ENCODE measurements at regions not wholly inside any gene's neighbourhood (a gene's known extent, or its start where the extent isn't known, plus 50 kb on each side); places are given as distances from the start of the nearest gene placed in this dataset.

DNA sequence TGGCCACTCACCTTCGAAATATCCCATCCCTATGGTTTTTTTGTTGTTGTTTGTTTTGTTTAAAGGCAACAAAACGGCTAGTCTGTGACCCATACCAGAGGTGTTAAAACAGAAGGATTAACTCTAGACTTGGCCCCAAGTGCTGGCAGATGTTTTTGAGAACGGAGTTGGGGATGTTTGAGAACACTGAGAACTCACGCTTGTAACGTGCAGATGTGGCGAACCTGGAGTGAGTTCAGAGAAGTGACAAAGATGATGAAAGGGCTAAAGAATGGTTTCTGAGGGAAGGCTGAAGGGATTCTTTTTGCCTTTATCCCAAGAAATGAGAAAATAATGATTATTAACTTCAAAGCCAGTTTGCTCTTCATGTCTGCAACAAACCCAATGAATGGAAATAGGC is 286.5 kb downstream of the ZNF608 start:
- no peak for DNase-seq

DNA sequence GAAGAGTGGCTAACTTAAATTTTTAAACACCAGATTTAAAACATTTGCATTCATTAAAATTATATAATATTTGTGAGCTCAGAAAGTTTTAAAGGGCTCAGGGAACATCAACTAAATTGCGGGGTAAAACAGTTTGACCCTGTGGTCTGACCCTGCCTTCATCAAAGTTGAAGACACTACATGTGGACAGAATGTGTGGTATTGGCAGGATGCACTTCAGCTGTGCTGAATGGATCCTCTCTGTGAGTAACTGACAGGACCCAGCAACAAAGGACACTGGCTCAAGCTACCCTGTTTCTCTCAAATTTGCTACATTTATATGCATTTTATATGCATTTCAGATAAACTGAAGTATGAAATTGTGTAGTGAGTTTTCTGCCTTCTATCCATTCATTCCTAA is 288.5 kb downstream of the ZNF608 start:
- no peak for DNase-seq

DNA sequence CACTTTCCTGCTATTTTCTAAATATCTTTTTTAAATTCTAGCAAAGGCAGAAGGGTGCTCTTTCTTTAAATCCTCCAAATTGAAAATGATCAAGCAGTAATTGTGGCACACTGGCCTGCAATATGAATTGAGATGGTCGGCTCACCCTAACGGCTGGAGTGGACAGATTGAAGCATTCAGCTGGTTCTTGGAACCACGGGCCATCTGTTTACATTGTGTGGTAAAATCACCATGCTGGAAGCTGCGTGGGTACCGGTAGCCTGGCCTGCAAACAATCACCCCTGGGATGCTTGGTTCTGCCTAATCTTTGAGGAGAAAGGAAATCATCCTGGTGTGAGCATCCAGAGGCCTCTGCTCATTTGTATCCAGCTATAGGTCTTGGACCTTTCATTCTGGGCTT is 289.3 kb downstream of the ZNF608 start:
- DNase-seq = no peak

DNA sequence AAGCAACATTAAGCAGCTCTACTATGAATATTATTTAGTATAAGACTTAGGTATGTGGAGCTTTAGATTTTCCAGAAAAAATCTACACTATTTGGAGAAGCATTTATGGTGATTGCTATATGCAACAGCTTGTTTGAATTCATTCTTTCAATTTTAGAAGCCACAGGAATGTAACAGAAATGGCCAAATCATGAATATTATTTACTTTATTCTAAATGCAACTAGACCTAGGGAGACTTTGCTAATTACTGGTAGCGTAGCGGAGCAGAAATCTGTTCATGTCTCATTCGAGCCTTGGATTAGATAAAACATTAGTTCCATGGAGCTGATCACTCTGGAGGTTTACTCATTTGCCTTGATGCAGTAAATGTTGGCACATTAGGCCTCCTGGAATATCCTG is 290.2 kb downstream of the ZNF608 start:
- DNase-seq = peak; percentile 86

DNA sequence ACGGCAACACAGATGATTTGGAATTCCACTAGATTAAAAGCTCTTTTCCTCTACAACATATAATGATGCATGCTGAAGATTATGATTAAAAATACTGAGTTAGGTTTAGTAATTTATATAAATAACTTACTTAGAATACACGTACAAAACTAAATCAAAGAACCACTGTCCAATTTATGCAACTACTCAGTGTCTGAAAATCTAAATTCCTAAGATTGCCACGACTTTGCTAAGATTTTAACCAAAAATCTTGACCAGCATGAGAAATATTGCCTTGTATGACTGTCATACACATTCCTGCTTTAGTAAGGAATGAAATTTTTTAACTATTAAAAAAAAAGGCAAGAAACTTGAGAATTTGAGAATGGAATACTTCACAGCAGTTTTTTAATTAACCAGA is 292.4 kb downstream of the ZNF608 start:
- DNase-seq = peak; percentile 49

DNA sequence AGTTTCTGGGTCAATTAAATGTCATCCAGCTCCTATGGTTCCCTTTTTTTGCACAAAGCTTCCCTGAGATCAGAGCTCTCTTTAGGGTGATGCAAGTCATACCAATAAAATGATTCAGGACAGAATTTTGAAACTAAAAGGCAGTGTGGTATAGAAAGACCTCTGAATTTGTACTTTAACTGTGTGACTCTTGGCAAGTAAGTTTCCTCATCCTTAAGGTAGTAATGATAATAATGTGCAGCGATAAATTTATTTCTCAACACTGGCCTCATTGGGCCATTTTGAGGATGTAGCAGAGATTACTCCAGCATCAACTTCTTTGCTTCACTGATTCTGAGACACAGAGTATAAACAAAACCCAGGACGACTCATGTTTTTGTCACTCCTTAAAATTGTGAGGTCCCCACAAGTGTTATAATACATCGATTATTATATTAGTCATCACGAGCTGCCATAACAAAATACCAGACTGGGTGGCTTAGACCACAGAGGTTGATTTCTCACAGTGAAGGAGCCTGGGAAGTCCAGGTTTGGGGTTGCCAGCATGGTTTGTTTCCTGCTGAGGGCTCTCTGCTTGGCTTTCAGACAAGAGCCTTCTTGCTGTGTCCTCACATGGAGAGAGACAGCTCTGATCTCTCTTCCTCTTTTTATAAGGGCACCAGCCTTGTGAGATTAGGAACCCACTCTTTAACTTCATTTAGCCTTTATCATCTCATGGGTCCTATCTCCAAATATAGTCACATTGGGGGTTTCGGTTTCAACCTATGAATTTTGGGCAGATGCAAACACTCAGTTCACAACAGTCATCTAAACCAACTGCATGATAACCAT is 293.0 kb downstream of the ZNF608 start:
- DNase-seq = peak; percentile 91

DNA sequence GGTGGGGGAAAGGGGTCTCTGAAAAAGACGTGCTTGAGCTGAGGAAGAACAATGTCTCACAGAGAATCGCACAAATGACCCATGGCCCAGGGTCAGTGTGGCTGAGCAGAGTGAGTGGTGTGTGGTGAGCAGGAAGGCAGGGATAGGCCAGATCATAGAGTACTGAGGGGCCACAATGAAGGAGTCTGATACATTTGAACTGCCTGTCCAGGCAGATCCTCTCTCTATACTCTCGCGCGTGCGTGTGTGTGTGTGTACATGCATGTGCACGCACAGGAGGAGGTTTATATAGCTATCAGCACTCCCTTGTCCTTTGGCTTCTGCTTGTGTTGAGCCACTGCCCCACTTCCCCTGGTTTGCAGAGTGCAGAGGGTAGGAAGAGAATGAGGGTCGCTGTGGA is 294.0 kb downstream of the ZNF608 start:
- no peak for DNase-seq

DNA sequence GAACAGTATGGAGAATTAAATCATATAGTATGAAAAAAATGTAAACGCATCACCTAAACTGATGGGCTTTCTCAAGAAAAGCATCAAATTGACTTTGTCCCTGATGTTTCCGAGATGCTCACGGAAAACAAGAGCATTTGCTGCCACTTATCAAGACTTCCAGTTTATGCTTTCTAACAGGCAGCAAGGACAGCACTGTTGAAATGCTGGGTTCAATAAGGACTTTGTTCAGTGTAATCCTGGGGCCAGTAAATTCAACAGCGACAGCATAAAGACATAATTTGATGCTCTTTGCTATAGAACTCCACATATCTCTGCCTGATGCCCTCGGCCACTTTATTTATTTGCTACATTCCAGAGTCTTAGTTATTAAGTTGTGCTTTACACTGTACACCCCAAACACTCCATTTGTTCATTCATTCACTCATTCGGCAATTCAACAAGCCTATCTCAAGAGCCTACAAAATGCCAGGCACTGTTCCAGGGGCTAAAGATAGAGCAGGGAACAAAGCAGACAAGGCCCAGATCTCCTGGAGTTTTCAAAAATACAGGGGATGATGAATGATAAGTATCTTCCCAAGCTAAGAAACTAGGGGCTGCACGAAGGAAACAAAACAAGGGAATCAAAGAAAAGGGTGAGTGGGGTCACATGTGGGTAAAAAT is 294.6 kb downstream of the ZNF608 start:
- no peak for DNase-seq

GRCh38 chr5:124446120-124446519 is 300.3 kb downstream of the ZNF608 start:
- no peak for DNase-seq

GRCh38 chr5:124445070-124445619 is 301.3 kb downstream of the ZNF608 start:
- no peak for DNase-seq

- no peak for DNase-seq
These were observed 302.2 kb downstream of the ZNF608 start for GRCh38 chr5:124444147-124444775.

- no peak for DNase-seq
These were observed 306.0 kb downstream of the ZNF608 start for GRCh38 chr5:124440471-124440870.

DNA sequence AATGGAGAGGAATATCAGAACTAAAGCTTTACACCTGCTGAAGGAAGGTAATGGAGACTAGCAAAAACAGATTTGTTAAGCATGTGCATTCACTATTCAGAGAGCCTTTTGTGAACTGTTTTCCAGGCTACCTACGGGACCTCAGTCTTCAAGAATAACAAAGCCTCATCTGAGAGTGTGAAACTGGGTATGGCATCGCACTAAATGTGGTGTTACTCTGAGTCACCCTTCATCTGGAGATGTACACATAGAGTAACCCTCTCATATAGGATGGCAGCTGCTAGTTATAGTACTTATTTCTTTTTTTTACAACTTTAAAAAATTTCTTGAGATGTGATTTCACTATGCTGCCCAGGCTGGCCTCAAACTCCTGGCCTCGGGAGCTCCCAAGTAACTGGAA is 306.8 kb downstream of the ZNF608 start:
- no peak for DNase-seq

DNA sequence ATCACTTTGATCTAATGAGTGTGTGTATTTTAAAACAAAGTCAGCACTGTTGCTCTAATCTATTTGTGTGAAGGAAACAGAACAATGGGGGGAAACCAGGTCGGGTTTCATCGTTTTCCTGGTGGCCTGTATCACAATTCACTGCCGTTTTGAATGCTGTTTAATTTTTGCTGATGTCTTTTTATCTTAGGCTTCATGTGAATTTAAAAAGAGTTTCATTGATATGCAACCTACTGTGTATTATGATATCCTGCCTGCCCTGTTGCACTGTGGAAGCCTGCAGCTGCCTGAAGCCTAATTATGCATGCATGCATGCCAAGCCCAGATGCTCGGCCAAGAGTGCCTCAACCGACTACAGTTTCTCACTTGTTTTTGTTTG is 307.5 kb downstream of the ZNF608 start:
- DNase-seq = no peak

DNA sequence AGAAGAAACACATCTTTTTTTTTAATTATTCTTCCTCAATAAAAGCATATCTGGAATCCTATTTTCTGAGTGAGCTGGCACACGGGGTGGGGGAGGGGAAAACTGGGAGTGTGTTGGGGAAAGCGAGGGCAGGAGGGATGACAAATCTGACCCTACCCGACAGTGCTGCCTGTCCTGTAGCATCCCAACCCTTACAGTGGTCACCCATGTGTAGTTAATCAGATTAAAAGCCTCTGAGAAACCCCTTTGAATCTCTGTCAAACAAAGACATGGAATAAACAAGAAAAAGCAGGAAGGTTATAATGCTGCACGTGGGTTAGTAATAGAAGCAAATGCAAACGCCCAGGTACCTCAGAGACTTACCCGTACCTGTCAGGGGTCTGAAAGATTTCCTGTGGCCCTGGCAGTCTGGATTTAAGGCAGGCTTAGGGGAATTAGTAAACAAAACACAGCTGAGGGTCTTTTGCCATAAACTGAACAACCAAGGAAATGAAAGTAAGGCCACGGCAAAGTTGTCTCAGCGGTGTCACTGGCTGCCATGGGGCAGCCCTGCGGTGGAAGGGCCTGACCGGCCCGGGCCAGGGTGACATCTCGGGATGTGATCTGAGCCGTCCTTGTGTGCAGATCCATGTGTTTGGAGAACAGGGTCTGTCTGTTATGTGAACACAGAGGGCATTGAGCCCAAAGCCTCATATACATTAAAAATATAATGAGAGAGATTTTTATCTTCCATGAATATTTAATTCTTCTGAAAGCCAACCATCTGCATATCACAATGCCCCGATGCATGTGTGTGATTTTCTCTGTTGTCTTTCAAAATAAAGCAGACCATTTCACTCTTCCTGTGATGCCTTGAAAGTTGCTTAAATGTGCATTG is 308.2 kb downstream of the ZNF608 start:
- DNase-seq = no peak

DNA sequence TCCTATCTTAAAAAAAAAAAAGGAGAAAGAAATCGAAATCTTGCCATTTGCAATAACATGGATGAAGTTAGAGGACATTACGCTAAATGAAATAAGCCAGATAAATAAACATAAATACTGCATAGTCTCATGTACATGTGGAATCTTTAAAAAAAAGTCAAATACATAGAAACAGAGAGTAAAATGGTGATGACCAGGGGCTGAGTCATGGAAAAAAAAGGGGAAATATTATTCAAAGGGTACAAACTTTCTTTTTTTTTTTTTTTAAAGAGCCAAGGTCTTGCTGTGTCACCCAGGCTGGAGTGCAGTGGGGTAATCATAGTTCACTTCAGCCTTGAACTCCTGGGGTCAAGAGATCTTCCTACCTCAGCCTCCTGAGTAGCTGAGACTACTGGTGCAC is 310.1 kb downstream of the ZNF608 start:
- DNase-seq = peak; percentile 61

GRCh38 chr5:124433170-124433569 is 313.3 kb downstream of the ZNF608 start:
- DNase-seq = no peak

GRCh38 chr5:124421584-124421983 is 324.9 kb downstream of the ZNF608 start:
- DNase-seq = no peak

GRCh38 chr5:124420952-124421351 is 325.5 kb downstream of the ZNF608 start:
- DNase-seq = no peak

- no peak for DNase-seq
These were observed 326.9 kb downstream of the ZNF608 start for GRCh38 chr5:124419531-124419930.

DNA sequence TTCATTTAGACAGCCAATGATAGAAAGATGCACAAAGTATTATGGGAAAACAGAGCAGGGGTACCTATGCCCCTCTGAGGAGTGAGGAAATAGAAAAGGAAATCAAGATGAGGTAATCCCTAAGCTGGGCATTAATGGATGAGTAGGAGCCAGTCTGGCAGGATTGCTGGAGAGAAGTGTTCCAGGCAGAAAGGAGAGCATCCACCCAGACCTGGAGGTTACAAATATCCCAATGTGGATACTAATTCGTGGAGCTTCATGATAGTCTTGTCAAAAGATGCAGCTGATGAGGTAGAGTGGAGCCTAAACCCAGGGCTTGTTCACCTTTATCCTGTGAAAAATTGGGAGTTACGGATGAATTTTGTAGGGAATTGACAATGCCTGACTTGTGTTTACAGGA is 328.0 kb downstream of the ZNF608 start:
- DNase-seq = no peak

DNA sequence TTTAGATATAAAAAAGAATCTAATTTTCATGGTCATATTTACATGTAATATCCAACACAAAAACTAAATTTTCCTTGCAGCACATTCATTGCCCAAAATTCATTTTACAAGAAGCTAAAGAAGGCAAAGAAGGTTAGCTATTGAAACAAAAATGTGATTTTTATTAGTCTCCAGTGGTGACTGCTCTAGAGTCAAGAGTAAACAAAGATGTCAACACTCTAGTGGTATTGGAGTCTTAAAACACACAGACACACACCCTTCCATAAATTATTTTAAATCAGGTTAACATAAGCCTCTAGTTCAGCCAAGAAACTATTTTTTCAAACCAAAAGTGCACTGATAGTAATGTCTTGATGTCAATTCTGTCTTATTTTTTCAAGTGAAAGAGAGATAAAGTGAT is 329.2 kb downstream of the ZNF608 start:
- no peak for DNase-seq

DNA sequence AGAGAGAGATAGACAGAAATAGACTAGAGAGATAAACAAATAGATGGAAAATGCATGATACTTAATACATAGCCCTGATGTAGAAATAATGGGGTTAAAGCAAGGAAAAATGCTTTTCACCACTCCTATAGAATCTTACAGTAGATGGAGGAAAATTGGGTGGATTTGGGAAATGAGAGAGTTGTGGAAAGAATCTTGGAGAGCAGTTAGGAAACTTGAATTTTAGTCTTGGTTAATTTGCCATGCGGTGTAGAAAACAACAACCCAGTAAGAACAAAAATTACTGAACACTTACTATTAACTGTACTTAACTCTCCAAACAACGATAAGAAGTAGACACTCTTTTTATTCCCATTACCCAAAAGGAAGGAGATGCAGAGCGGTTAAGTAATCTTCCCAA is 329.8 kb downstream of the ZNF608 start:
- DNase-seq = no peak
